DMS79 treated with DMSO at 0.1 percent for 48 hours (cell line): ENCODE measurements at regions not wholly inside any gene's neighbourhood (a gene's known extent, or its start where the extent isn't known, plus 50 kb on each side); places are given as distances from the start of the nearest gene placed in this dataset.

Experiments
- DNase-seq: peaks from one replicate; lab custom pipeline; 2025; lab: John Stamatoyannopoulos, UW

DNA sequence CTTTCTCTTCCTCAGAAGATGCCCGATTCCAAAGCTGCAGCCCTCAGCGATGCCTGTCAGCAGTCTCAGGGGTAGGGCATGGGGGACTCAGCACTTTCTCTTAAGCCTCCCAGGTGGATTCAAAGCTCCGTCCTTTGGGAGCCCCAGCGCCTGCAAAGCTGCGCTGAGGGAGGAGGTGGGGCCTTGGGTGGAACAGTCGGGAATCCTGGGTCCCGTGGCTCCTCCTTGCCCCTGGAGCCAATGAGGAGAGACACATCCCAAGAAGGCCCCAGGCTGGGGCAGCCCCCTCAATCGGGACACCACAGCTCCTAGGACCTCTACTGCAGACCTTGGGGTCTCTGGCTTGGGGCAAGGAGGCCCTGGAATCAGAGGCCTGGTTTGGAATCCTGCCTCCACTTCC, 227.5 kb upstream of the IGF1R start:
- no peak for DNase-seq

- no peak for DNase-seq
These were observed 226.8 kb upstream of the IGF1R start for GRCh38 chr15:98421419-98422129.

GRCh38 chr15:98422130-98422478, 226.2 kb upstream of the IGF1R start:
- DNase-seq = no peak

- no peak for DNase-seq
These were observed 223.2 kb upstream of the IGF1R start for GRCh38 chr15:98425173-98425572.

- no peak for DNase-seq
These were observed 221.0 kb upstream of the IGF1R start for GRCh38 chr15:98427321-98427720.

DNA sequence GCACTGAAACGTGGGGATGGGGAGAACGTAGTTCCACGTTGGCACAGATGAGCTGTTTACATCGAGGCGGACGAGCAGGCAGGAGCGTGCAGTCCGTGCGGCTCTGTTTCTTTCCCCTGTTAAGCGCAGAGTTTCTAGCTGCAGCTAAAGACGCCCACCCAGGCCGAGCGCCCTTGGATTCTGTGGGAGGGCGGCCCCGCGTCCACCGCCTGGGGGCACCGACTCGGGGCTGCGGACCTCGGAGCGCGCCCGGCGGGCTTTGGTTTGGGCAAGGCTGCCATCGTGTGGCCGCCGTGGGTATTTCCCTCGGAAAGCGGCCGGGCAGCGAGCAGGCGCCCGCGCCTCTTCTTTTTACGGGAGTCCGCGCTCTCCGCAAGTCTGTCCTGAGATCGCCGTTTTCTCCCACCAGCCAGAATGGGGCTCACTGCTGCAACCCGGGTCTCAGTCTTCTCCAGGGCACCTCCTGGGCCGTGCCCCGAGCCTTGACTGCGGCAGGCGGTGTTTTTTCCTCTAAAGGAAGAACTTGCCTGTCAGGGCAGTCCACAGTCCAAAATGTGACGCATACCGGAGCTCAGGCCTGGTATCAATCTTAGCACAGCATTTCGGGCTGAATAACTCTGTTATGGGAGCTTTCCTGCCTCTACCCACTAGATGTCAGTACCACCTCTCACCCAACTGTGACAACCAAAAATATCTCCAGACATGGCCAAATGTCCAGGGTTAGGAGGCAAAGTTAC, 219.9 kb upstream of the IGF1R start:
- DNase-seq = peak; percentile 0

- DNase-seq = no peak
These were observed 217.2 kb upstream of the IGF1R start for GRCh38 chr15:98431171-98431570.

GRCh38 chr15:98433346-98433745, 215.0 kb upstream of the IGF1R start:
- DNase-seq = no peak

- no peak for DNase-seq
These were observed 214.5 kb upstream of the IGF1R start for GRCh38 chr15:98433856-98434255.

GRCh38 chr15:98437752-98438151, 210.6 kb upstream of the IGF1R start:
- no peak for DNase-seq

DNA sequence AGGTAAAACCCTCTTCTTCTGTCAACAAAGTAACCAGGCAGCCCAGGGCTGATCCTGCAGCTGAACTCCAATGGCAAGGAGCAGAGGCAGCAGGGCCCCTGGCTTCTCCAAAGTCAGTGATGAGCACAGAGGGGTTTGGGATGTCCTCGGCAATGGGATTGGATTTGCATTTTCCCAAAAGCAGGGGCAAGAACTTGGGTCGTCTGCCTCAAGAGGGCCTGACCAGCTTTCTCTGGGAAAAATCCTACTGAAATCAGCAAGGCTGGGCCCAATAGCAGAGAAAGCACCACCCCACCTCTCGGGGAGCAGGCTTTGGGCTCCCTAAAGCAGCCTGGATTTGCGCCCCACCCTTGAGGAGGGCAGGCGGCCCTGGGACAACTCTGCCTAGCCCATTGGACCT, 210.0 kb upstream of the IGF1R start:
- no peak for DNase-seq

GRCh38 chr15:98438907-98439306, 209.4 kb upstream of the IGF1R start:
- no peak for DNase-seq

DNA sequence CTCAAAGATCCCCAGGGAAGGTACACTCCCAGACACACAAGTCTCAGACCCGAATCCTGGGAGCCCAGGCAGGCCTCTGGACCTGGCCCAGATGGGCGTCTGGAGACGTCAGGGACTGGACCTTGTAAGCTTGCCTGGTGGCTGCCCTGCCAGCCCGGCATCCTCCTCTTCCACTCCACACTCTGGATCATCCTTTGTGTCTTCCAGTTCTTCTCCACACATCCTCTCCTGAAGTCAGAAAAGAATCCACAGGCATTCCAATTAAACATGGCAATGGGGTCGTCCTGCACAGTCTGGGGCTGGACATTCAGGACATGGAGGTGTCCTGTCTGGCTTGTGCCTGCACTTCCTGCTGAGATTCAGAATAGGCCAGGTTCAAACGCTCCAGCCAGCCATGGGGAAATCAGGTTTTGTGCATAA, 208.8 kb upstream of the IGF1R start:
- no peak for DNase-seq

- no peak for DNase-seq
These were observed 207.4 kb upstream of the IGF1R start for GRCh38 chr15:98440917-98441316.

- no peak for DNase-seq
These were observed 206.7 kb upstream of the IGF1R start for GRCh38 chr15:98441599-98441998.

- DNase-seq = peak; percentile 2
These were observed 205.9 kb upstream of the IGF1R start for GRCh38 chr15:98442379-98442833.

DNA sequence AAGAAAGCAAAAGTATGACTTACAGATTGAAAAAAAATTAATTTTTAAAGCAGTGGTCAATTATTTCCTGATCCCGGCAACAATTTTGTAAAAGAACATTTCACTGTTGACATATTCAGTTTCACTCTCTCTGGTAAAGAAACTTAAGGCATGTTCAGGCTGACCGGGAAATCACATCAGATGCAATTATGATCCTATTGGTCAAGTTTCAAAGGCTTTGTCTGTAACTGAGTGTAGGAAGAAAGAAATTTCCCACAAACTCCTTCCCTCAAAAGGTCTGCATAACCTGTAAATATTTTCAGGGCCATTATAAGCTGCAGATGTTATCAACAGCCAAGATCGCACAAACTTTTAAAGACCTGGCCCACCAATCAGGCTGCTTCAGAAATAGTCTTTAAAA, 205.4 kb upstream of the IGF1R start:
- DNase-seq = no peak

DNA sequence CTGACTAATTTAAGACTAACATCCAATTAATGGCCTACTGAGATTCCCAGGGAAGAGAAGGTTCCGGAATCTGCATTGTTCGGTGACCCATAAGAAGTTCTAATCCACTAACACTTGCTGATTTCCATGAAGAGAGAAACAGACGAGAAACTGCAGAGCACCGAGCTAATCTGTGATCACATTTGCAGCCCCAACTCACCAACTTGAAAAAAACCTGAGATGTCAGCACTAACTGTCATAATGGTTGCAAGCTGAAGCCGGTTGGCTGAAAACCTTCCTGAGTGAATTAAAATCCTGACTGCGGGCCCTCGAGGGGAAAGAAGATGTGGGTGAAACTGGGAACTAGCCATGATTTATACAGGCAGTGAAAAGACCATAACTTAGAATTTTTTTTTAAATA, 204.8 kb upstream of the IGF1R start:
- DNase-seq = no peak

GRCh38 chr15:98444138-98444537, 204.2 kb upstream of the IGF1R start:
- no peak for DNase-seq

- DNase-seq = no peak
These were observed 203.0 kb upstream of the IGF1R start for GRCh38 chr15:98445315-98445714.

DNA sequence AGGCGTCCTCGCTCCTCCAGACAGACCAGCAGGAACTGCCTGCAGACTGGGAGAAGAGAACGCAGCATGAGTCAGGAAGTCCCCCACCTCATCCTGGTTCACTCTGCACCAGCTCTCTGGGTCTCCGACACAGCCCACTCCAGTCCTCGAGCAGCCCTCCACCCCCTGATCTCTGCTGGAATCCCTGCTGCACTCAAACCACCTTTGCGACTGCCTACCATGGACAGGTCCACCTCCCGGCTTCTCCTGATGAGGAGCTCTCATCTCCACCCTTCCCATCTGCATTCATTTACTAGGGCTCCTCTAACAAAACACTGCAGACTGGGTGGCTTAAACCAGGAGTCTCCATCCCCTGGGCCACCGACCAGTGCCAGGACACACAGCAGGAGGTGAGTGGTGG, 202.3 kb upstream of the IGF1R start:
- DNase-seq = no peak

DNA sequence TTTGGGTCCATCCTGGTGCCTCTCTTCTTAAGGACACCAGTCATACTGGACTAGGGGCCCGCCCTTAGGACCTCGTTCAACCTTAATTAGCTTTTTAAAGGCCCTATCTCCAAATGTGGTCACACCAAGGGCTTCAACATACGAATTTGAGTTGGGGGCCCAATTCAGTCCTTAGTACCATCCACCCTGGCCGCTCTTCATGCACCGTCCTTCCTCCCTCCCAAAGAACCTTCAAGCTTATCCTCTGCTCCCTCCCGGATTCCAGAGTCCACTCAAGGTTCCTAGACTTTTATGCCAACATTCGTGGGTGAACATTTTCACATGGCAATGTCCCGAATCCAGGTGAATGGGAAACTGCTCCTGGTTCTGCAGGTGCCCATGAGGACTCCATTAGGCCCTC, 201.3 kb upstream of the IGF1R start:
- no peak for DNase-seq

GRCh38 chr15:98451236-98451635, 197.1 kb upstream of the IGF1R start:
- DNase-seq = no peak

- DNase-seq = no peak
These were observed 196.1 kb upstream of the IGF1R start for GRCh38 chr15:98452238-98452637.
